Right cardiac atrium (tissue), 5 donors: ENCODE measurements at regions not wholly inside any gene's neighbourhood (a gene's known extent, or its start where the extent isn't known, plus 50 kb on each side); places are given as distances from the start of the nearest gene placed in this dataset.

ENCODE experiments used
- ATAC-seq, 2 donors: fragments of 200-7000 bp; cut with Tn5 transposase; one replicate each; pipeline versions ENCODE4 v1.8.0 to v1.9.1; 2020; ENCODE audit warnings: moderate library complexity in 2 of 2, mild to moderate bottlenecking in 1 of 2
- DNase-seq, 3 donors: peaks; one replicate each; pipeline ENCODE4 v3.0.0-alpha.2; 2020
- H3K27ac ChIP-seq: one replicate; pipeline ENCODE4 v1.5.1; 2013; ENCODE audit warnings: mild to moderate bottlenecking, low read length, control low read depth, moderate library complexity
- H3K27me3 ChIP-seq: one replicate; pipeline ENCODE4 v1.6.1; 2013; ENCODE audit not compliant: control insufficient read depth, insufficient read depth
- H3K4me1 ChIP-seq: one replicate; pipeline ENCODE4 v1.6.1; 2013; ENCODE audit warnings: low read length; ENCODE audit not compliant: control insufficient read depth, insufficient read depth
- H3K4me3 ChIP-seq: one replicate; pipeline ENCODE4 v1.5.1; 2013; ENCODE audit warnings: low read length, control low read depth
- H3K9me3 ChIP-seq: one replicate; pipeline ENCODE4 v1.6.1; 2013; ENCODE audit warnings: low read length; ENCODE audit not compliant: control insufficient read depth
- WGBS: extraction: QIAGEN DNeasy Blood & Tissue Kit; methylation state at CpG from one replicate; pipeline ENCODE4 v1.1.7; 2013; 5-methylcytosine and 5-hydroxymethylcytosine counted together
- intact Hi-C, 4 donors: fragments of 100-400 bp; cut with DNase I; formaldehyde crosslinking; loops; one replicate each; pipeline versions ENCODE4 v1.11.0 to v1.14.0; 2022 to 2023
- donor health status: healthy with polysubstance abuse.
- donor health status: DM: no; HTN: yes; CAD: no.
- donor health status: DM: no; HTN: no; CAD: no.
- donor health status: DM: no; HTN: yes; CAD: no; lungs with severe emphysema.
- donor health status: DM: yes; HTN: yes; CAD: no.

DNA sequence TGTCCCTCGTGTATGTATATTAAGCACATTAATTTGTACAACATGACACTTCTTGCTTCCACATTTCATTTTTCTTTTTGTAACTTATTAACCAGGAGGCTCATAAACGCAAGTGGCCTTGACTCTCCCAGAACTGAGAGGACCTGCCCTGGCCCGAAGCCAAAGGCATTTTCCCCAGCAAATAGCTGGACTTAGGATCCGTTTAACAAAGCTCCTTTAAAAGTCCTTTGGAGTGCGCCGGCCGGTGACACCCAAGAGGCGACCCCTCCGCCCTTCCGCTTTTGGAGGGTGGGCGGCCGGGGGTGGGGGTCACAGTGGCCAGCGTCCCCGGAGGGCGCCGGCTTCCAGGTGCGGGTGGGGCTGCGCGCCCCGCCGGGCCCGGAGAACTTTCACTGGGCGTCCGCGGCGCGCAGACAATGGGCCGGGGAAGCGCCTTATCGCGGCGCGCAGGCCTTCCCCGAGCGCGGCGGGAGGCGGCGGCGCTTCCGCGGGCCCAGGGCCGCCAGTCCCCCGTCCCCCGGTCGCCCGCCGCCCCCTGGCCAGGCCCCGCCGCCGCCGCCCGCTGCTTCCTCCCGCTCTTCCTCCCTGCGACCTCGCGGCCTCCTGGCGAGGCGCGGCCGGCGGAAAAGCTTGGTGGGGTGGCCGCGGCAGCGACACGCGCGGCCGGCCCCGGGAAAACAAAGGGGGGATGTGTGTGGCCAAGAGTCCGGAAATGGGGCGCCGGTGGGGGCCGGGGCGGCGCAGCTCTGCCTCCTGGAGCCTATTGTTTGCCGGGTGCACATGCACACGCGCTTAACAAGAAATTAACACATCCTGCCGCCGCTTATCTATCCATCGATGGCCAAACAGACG lies 613.4 kb downstream of the MCTP2 start:
- Histone ChIP-seq H3K27me3 (no peaks in the 10 kb centered on the region), H3K4me1 (peaks cover 1% of the 10 kb centered on the region), H3K27ac (peak overlapping the region; percentile 48), H3K9me3 (peaks cover 4% of the 10 kb centered on the region), H3K4me3 (peak overlapping the region; percentile 70)
- ATAC-seq (peak; percentile 93 to 97), DNase-seq (peak; percentile 84 to 91 (median 89))
- intact Hi-C loops = loop anchor here in 1 of 4 donors (5.0 to 10.0 kb wide), 2 partner anchors 170 to 173 kb away; no protein-coding TSS in a partner anchor
- WGBS = 1% methylated on average over 83 of the region's 83 CpGs

DNA sequence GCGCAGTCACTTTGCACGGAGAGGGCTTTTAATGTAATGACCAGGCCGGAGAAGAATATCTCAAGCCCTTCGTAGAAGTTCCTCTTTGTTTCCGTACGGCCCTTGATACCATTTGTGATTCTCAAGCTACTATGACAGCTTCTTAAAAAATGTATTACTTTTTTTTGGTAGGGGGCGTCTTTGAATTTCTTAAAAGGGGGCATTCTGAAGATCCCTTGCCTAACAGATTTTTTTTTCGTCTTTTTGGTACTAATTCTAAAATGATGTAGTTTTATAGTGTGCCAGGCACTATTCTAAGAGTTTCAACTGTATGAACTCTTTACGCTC lies 614.0 kb downstream of the MCTP2 start:
- intact Hi-C loops = loop anchor here in 1 of 4 donors (5.0 to 10.0 kb wide), 2 partner anchors 171 to 172 kb away; no protein-coding TSS in a partner anchor

DNA sequence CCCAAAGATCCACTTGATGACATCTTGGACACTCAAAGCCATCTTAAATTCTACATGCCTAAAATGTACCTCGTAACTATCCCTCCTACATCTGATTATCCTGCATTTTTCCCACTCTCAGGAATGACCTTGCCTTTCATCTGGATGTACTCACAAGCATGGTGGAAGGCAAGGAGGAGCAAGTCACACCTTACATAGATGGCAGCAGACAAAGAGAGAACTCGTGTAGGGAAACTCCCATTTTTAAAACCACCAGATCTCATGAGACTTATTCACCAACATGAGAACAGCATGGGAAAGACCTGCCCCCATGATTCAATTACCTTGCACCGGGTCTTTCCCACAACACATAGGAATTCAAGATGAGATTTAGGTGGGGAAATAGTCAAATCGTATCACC lies 616.0 kb downstream of the MCTP2 start:
- DNase-seq (no peak), ATAC-seq (no peak)
- Histone ChIP-seq H3K4me3 (no peak overlapping the region), H3K27ac (no peak overlapping the region), H3K27me3 (no peaks in the 10 kb centered on the region), H3K4me1 (no peaks in the 10 kb centered on the region), H3K9me3 (no peaks in the 10 kb centered on the region)
- WGBS = 94% methylated on average over 4 of the region's 4 CpGs
- intact Hi-C loops = loop anchor here in 1 of 4 donors (5.0 to 10.0 kb wide), 2 partner anchors 170 to 173 kb away; no protein-coding TSS in a partner anchor

More for the DNA sequence above, 614.0 kb downstream of the MCTP2 start:
- H3K27me3 ChIP-seq = no peaks in the 10 kb centered on the region
- no peaks in the 10 kb centered on the region for H3K4me1 ChIP-seq
- ATAC-seq (no peak), DNase-seq (no peak)
- peaks cover 4% of the 10 kb centered on the region for H3K9me3 ChIP-seq
- WGBS = 19% methylated on average over 9 of the region's 9 CpGs
- peak overlapping the region; percentile 70 for H3K4me3 ChIP-seq
- no peak overlapping the region for H3K27ac ChIP-seq

DNA sequence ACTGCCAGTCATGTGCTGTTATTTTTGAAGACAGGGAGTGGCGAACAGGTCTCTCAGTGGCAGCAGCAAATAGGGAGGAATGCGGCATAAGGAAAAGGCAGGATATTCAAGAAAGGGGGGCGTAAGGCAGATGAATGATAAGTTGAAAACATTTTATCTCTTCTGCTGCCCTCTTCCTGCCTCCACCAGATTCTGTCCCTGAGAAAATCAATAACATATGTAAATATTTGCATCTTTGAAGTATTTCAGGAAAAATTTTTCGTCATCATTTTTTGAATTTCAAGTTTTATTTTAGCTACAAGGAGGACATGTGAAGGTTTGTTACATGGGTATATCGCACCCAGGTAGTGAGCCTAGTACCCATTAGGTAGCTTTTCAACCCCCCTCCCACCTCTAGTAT lies 616.7 kb downstream of the MCTP2 start:
- Histone ChIP-seq H3K4me3 (no peak overlapping the region), H3K4me1 (no peaks in the 10 kb centered on the region), H3K27ac (no peak overlapping the region), H3K27me3 (no peaks in the 10 kb centered on the region), H3K9me3 (no peaks in the 10 kb centered on the region)
- intact Hi-C loops = loop anchor here in 1 of 4 donors (5.0 to 10.0 kb wide), 2 partner anchors 169 to 173 kb away; no protein-coding TSS in a partner anchor
- 95% methylated on average over 5 of the region's 5 CpGs for WGBS
- ATAC-seq (no peak), DNase-seq (no peak)

DNA sequence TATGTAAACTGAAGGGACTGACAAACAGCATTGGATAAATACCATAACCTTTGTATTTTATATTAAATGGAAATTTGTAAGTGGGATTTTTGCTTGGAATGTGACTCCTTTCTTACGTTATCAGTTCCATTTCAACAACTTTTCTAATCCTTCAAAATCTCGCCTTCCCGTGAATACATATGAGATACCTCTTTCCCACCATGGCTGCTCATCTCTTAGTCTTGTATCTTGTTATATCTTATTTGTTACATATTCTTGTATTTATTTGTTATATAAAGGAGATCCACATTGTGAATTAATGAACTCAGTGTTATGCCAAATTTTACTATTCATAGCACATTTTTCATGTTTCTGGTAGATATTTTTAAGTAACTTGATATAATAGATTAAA lies 623.7 kb downstream of the MCTP2 start:
- no peaks in the 10 kb centered on the region for H3K9me3 ChIP-seq
- DNase-seq (no peak), ATAC-seq (no peak)
- intact Hi-C loops = no loop called here
- H3K4me3 ChIP-seq = no peak overlapping the region
- 99% methylated on average over 3 of the region's 3 CpGs for WGBS
- no peak overlapping the region for H3K27ac ChIP-seq
- H3K4me1 ChIP-seq = no peaks in the 10 kb centered on the region
- no peaks in the 10 kb centered on the region for H3K27me3 ChIP-seq

DNA sequence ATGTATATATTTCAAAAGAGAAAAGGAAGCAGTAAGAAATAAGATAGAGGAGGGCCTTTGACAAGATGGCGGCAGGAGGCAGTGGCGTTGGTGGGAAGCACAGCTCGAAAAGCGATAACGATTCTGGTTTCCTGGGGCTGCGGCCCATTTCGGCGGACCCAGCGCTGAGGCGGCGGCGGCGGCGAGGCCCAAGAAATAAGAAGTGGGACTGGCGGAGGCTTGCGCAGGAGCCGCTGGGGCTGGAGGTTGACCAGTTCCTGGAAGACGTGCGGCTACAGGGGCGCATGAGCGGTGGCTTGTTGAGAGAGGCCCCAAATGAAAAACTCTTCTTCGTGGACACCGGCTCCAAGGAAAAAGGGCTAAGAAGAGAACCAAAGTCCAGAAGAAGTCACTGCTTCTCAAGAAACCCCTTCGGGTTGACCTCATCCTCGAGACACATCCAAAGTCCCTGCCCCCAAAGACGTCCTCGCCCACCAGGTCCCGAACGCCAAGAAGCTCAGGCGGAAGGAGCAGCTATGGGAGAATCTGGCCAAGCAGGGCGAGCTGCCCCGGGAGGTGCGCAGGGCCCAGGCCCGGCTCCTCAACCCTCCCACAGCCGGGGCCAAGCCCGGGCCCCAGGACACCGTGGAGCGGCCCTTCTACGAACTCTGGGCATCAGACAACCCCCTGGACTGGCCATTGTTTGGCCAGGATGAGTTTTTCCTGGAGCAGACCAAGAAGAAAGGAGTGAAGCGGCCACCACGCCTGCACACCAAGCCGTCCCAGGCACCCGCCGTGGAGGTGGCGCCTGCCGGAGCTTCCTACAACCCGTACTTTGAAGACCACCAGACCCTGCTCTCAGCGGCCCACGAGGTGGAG lies 624.3 kb downstream of the MCTP2 start:
- ATAC-seq = peak in 1 of 2 donors; percentile 14
- WGBS = 97% methylated on average over 49 of the region's 49 CpGs

DNA sequence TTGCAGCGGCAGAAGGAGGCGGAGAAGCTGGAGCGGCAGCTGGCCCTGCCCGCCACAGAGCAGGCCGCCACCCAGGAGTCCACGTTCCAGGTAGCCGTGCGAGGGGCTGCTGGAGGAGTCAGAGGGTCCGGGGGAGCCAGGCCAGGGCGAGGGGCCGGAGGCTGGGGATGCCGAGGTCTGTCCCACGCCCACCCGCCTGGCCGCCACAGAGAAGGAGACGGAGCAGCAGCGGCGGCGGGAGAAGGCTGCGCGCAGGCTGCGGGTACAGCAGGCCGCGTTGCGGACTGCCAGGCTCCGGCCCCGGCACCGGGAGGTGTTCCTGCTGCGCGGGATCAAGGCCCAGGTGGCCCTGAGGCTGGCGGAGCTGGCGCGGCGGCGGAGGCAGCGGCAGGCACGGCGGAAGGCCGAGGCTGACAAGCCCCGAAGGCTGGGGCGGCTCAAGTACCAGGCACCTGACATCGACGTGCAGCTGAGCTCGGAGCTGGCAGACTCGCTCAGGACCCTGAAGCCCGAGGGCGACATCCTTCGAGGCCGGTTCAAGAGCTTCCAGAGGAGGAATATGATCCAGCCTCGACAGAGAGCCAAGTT lies 625.0 kb downstream of the MCTP2 start:
- H3K4me1 ChIP-seq = no peaks in the 10 kb centered on the region
- intact Hi-C loops = no loop called here
- no peak for DNase-seq
- H3K9me3 ChIP-seq = no peaks in the 10 kb centered on the region
- no peaks in the 10 kb centered on the region for H3K27me3 ChIP-seq
- WGBS = 90% methylated on average over 50 of the region's 50 CpGs
- ATAC-seq = peak in 1 of 2 donors; percentile 29
- no peak overlapping the region for H3K27ac ChIP-seq
- H3K4me3 ChIP-seq = no peak overlapping the region

More for the DNA sequence above, 624.3 kb downstream of the MCTP2 start:
- no peaks in the 10 kb centered on the region for H3K9me3 ChIP-seq
- intact Hi-C loops = no loop called here
- no peak overlapping the region for H3K4me3 ChIP-seq
- peak in 1 of 3 donors; percentile 51 for DNase-seq
- H3K4me1 ChIP-seq = no peaks in the 10 kb centered on the region
- H3K27me3 ChIP-seq = no peaks in the 10 kb centered on the region
- no peak overlapping the region for H3K27ac ChIP-seq

DNA sequence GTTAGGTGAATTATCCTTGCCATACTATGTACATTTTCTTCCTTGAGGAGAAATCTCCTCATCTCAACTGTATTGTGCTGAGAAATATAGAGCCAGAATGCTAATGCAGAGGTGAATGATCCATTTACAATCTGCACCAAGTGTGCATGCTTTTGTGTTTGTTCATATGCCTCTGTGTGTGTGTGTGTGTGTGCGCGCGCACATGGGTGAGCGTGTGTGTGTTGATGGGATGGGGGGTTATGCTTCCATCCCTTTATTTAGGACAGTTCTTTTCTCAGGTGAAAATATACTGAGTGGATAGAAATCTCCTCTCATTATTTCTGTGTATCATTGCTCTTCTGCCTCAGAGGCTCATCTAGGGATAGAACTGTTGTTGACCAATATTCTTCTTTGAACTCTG lies 626.1 kb downstream of the MCTP2 start:
- Histone ChIP-seq H3K9me3 (no peaks in the 10 kb centered on the region), H3K4me1 (no peaks in the 10 kb centered on the region), H3K4me3 (no peak overlapping the region), H3K27me3 (no peaks in the 10 kb centered on the region), H3K27ac (no peak overlapping the region)
- intact Hi-C loops = no loop called here
- WGBS = 85% methylated on average over 4 of the region's 4 CpGs
- no peak for ATAC-seq
- no peak for DNase-seq

DNA sequence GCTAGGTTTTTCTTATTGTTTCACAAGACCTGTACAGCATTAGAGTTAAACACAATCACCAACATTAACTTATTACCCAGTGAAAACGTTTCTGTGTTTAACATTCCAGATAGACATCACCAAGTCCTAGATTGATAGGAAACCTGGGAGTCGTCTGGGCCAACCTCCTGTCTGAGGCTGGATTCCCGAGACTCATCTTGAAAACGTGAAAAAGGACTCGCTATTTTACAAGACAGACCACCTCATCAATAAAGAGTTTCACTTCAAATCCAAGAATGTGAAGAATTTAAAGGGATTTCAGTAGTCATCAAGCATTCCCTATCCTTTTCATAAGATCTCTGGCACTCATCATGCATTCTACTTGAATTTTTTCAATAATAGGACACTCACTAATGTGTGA lies 626.6 kb downstream of the MCTP2 start:
- intact Hi-C loops = no loop called here
- H3K4me1 ChIP-seq = no peaks in the 10 kb centered on the region
- no peak for ATAC-seq
- no peak for DNase-seq
- no peaks in the 10 kb centered on the region for H3K9me3 ChIP-seq
- WGBS = 55% methylated on average over 5 of the region's 5 CpGs
- no peak overlapping the region for H3K4me3 ChIP-seq
- H3K27me3 ChIP-seq = no peaks in the 10 kb centered on the region
- no peak overlapping the region for H3K27ac ChIP-seq

DNA sequence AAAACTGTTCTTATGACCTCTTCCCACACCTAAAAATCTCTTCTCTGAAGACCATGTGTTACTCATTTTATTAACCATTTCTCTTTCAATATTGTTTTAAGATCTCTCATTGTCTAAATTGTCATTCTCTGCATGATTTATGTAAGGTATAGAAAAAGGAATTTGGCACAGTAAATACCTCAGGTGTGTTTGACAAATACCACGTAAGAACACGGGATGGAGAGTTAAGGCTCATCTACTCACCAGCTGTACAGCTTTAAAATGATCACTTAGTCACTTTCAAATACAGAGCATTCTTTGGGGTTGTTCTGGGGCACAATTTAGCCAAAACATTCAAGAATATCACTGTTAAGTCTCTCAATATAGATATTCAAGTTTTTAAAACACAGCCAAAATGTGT lies 627.1 kb downstream of the MCTP2 start:
- no peak overlapping the region for H3K4me3 ChIP-seq
- no peaks in the 10 kb centered on the region for H3K9me3 ChIP-seq
- 61% methylated on average over 2 of the region's 2 CpGs for WGBS
- H3K27ac ChIP-seq = no peak overlapping the region
- intact Hi-C loops = no loop called here
- ATAC-seq (no peak), DNase-seq (no peak)
- H3K27me3 ChIP-seq = no peaks in the 10 kb centered on the region
- H3K4me1 ChIP-seq = no peaks in the 10 kb centered on the region

DNA sequence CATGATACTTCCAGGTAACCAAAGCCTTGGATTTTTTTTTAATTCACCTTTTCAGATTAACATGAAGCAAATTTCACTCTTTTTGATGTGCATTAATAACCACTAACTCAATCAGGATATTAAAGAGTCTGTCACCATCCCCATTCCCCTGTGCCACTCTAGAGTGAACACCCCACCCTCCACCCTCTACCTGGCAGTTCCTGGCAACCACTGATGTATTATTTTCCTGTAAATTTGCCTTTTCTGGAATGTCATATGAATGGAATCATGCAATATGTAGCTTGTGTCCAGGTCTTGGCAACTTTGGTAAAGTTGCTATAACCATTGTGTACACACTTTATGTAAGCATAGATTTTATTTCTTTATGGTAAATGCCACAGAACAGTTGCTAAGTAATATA lies 627.6 kb downstream of the MCTP2 start:
- H3K9me3 ChIP-seq = no peaks in the 10 kb centered on the region
- H3K27ac ChIP-seq = no peak overlapping the region
- no peak overlapping the region for H3K4me3 ChIP-seq
- no peaks in the 10 kb centered on the region for H3K27me3 ChIP-seq
- no peak for DNase-seq
- no peak for ATAC-seq
- intact Hi-C loops = no loop called here
- H3K4me1 ChIP-seq = no peaks in the 10 kb centered on the region
